Liver (tissue), 9 donors: ENCODE measurements at regions not wholly inside any gene's neighbourhood (a gene's known extent, or its start where the extent isn't known, plus 50 kb on each side); places are given as distances from the start of the nearest gene placed in this dataset. TPM values are rescaled to one million over a fixed set of nuclear protein-coding genes. Genes with fewer than 3 reads are reported as not detected.

Experiments
- DNase-seq: peaks from one replicate; pipeline ENCODE4 v3.0.0-alpha.2; 2017; ENCODE audit warnings: low spot score
- H3K27ac ChIP-seq, 2 donors: one replicate each; pipeline ENCODE4 v1.7.0; 2013; ENCODE audit warnings: inconsistent platforms in 2 of 2, low read length in 2 of 2, control low read depth in 1 of 2, low read depth in 1 of 2, mild to moderate bottlenecking in 1 of 2
- H3K27me3 ChIP-seq, 4 donors: one replicate each; pipeline versions ENCODE4 v1.6.1 to v1.7.0; 2013; ENCODE audit warnings: low read length in 3 of 4, inconsistent platforms in 1 of 4, mild to moderate bottlenecking in 1 of 4, moderate library complexity in 1 of 4; ENCODE audit not compliant: control insufficient read depth in 4 of 4, insufficient read depth in 4 of 4
- H3K36me3 ChIP-seq, 4 donors: one replicate each; pipeline versions ENCODE4 v1.6.1 to v1.7.0; 2013; ENCODE audit warnings: low read length in 3 of 4, mild to moderate bottlenecking in 3 of 4, low read depth in 1 of 4, moderate library complexity in 1 of 4; ENCODE audit not compliant: control insufficient read depth in 4 of 4, insufficient read depth in 3 of 4
- H3K4me1 ChIP-seq, 4 donors: one replicate each; pipeline versions ENCODE4 v1.6.1 to v1.7.0; 2013; ENCODE audit warnings: low read length in 3 of 4, mild to moderate bottlenecking in 3 of 4, moderate library complexity in 1 of 4; ENCODE audit not compliant: control insufficient read depth in 4 of 4, insufficient read depth in 4 of 4
- H3K4me3 ChIP-seq, 3 donors: one replicate each; pipeline versions ENCODE4 v1.6.1 to v1.7.0; 2013; ENCODE audit warnings: low read length in 3 of 3, control low read depth in 1 of 3, low read depth in 1 of 3, mild to moderate bottlenecking in 1 of 3
- H3K9ac ChIP-seq, 2 donors: one replicate each; pipeline ENCODE4 v1.7.0; 2013; ENCODE audit warnings: low read length in 2 of 2, mild to moderate bottlenecking in 2 of 2, moderate library complexity in 2 of 2, control low read depth in 1 of 2, low read depth in 1 of 2
- H3K9me3 ChIP-seq, 4 donors: one replicate each; pipeline versions ENCODE4 v1.6.1 to v1.7.0; 2013; ENCODE audit warnings: low read length in 3 of 4; ENCODE audit not compliant: control insufficient read depth in 4 of 4
- CTCF ChIP-seq: fragments of 150-350 bp; IDR thresholded peaks from 2 replicates; pipeline ENCODE4 v1.5.1; 2017; ENCODE audit warnings: improper control_type of control experiment, low read depth, low read length; ENCODE audit not compliant: missing input control
- EGR1 ChIP-seq, 2 donors: IDR thresholded peaks; 2 replicates each; pipeline ENCODE4 v1.6.1; 2016 to 2018; ENCODE audit warnings: antibody characterized with exemption in 2 of 2, low read depth in 2 of 2
- HNF4A ChIP-seq, 2 donors: conservative IDR thresholded peaks; 2 replicates each; pipeline ENCODE4 v1.6.1; 2016; ENCODE audit warnings: antibody characterized with exemption in 2 of 2, mild to moderate bottlenecking in 2 of 2
- HNF4G ChIP-seq: IDR thresholded peaks from 2 replicates; pipeline ENCODE4 v1.6.1; 2016; ENCODE audit warnings: antibody characterized with exemption
- SP1 ChIP-seq: IDR thresholded peaks from 2 replicates; pipeline ENCODE4 v1.6.1; 2018; ENCODE audit warnings: antibody characterized with exemption, mild to moderate bottlenecking
- YY1 ChIP-seq: IDR thresholded peaks from 2 replicates; pipeline ENCODE4 v1.6.1; 2016; ENCODE audit warnings: antibody characterized with exemption, mild to moderate bottlenecking
- ZBTB33 ChIP-seq: IDR thresholded peaks from 2 replicates; pipeline ENCODE4 v1.6.1; 2016; ENCODE audit warnings: antibody characterized with exemption
- WGBS: extraction: QIAGEN DNeasy Blood & Tissue Kit; methylation state at CpG from one replicate; pipeline ENCODE4 v1.1.7; 2013; 5-methylcytosine and 5-hydroxymethylcytosine counted together
- small RNA-seq: library from RNA; depleted of rRNA; stranded (forward); fragments of <200 nt; gene quantifications from one replicate; pipeline ENCODE3, GENCODE V24; 2014
- donor health status: healthy.
- donor health status: healthy.
- donor health status: healthy.
- donor health status: healthy.
- donor health status: healthy.

- Histone ChIP-seq H3K27me3 (no peaks in the 10 kb centered on the region), H3K4me3 (no peak overlapping the region), H3K27ac (no peak overlapping the region), H3K9me3 (no peaks in the 10 kb centered on the region), H3K4me1 (peaks cover 0 to 11% (median 3%) of the 10 kb centered on the region in 4 donors), H3K36me3 (no peaks in the 10 kb centered on the region), H3K9ac (no peak overlapping the region)
- 71% methylated on average over 5 of the region's 5 CpGs for WGBS
- TF ChIP-seq YY1 (no peak), HNF4G (no peak), HNF4A (conservative IDR thresholded peaks at IDR 0.05) (no peak), CTCF (no peak), ZBTB33 (no peak), EGR1 (IDR thresholded peaks at IDR 0.05; ENCODE audit: low read depth in 2 of 2) (no peak), SP1 (no peak)
- DNase-seq, result no peak
These were observed 53.2 kb upstream of the SPANXB1 start for GRCh38 chrX:140949233-140949632.

Small RNAs in the stretch of these regions (small RNA-seq; reads per million reads assigned to genes)
- gene MIR320D2, result not detected
